ENCODE measurements at regions not wholly inside any gene's neighbourhood (a gene's known extent, or its start where the extent isn't known, plus 50 kb on each side); places are given as distances from the start of the nearest gene placed in this dataset.

DNA sequence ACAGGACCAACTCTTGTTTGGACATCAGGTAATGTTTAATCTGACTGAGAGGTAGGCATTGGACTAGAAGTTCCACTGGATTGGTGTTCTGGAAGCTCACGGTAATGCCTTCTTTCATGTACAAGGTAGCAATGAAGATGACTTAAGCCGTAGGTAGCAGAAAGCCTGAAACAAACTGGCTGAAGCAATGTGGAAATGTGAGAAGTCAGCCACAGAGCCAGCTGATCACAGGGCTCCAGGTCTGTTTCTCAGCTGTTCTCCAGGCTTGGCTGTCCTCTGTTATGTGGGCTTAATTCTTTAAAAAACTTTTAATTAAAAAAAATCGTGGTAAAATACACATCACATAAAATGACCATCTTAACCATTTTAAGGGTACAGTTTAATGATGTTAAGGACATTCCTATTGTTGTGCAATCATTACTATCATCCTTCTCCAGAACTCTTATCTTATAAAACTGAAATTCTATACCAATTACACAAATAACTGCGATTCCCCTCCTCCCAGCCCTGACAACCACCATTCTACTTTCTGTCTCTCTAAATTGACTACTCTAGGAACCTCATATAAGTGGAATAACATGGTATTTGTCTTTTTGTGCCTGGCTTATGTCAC is 101.4 kb upstream of the ZNF32 start:
- TF ChIP-seq, protein P1, sequence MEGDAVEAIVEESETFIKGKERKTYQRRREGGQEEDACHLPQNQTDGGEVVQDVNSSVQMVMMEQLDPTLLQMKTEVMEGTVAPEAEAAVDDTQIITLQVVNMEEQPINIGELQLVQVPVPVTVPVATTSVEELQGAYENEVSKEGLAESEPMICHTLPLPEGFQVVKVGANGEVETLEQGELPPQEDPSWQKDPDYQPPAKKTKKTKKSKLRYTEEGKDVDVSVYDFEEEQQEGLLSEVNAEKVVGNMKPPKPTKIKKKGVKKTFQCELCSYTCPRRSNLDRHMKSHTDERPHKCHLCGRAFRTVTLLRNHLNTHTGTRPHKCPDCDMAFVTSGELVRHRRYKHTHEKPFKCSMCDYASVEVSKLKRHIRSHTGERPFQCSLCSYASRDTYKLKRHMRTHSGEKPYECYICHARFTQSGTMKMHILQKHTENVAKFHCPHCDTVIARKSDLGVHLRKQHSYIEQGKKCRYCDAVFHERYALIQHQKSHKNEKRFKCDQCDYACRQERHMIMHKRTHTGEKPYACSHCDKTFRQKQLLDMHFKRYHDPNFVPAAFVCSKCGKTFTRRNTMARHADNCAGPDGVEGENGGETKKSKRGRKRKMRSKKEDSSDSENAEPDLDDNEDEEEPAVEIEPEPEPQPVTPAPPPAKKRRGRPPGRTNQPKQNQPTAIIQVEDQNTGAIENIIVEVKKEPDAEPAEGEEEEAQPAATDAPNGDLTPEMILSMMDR (IDR thresholded peaks at IDR 0.05) = no peak
- TF ChIP-seq POLR2A (IDR thresholded peaks at IDR 0.05) = no peak
